Endothelial cell of umbilical vein (primary cell): ENCODE measurements at regions not wholly inside any gene's neighbourhood (a gene's known extent, or its start where the extent isn't known, plus 50 kb on each side); places are given as distances from the start of the nearest gene placed in this dataset.

ENCODE experiments used
- BruUV-seq: library from RNA; stranded (reverse); fragments of 400-500 nt; replicated peaks from 2 replicates; lab custom pipeline; 2021; lab: Mats Ljungman, UMichigan
- CTCF ChIA-PET: fragments of 300-600, 350-600 bp; sonication (Branson Sonifier 250); formaldehyde crosslinking; loops from one replicate; lab custom pipeline; 2021; ENCODE audit warnings: antibody characterized with exemption, inconsistent platforms; lab: Charles Lee
- POLR2A ChIA-PET: fragments of 300-600, 350-600 bp; sonication (Branson Sonifier 250); formaldehyde crosslinking; loops from one replicate; lab custom pipeline; 2021; ENCODE audit warnings: antibody characterized with exemption, inconsistent platforms; lab: Charles Lee
- DNase-seq: peaks from one replicate; pipeline ENCODE4 v3.0.0-alpha.2; 2011; ENCODE audit warnings: low read depth, low spot score
- FAIRE-seq: peaks from 2 replicates; lab custom pipeline; 2011; peaks lifted over from hg19 to GRCh38; lab: Jason Lieb, UNC
- H2AFZ ChIP-seq: 2 replicates; pipeline ENCODE4 v1.6.0; 2012; ENCODE audit warnings: low read depth, low read length, control low read depth, inconsistent platforms
- H3K27ac ChIP-seq: 2 replicates; pipeline ENCODE4 v1.5.1; 2011; ENCODE audit warnings: low read depth, mild to moderate bottlenecking, control low read depth, low read length, moderate library complexity; ENCODE audit not compliant: insufficient read depth
- H3K27me3 ChIP-seq, 2 experiments: 2 replicates each; pipeline versions ENCODE4 v1.6.0 to v1.6.1; 2011; ENCODE audit warnings: low read length in 2 of 2, mixed read lengths in 1 of 2; ENCODE audit not compliant: control insufficient read depth in 2 of 2, insufficient read depth in 2 of 2
- H3K36me3 ChIP-seq, 2 experiments: 2 replicates in 1 of 2; 3 replicates in 1 of 2; pipeline ENCODE4 v1.5.1; 2011; ENCODE audit warnings: low read length in 2 of 2, mild to moderate bottlenecking in 1 of 2, moderate library complexity in 1 of 2; ENCODE audit not compliant: control insufficient read depth in 2 of 2, insufficient read depth in 2 of 2; ENCODE audit errors: extremely low read depth in 1 of 2
- H3K4me1 ChIP-seq: 3 replicates; pipeline ENCODE4 v1.5.1; 2011; ENCODE audit warnings: mild to moderate bottlenecking, low read length; ENCODE audit not compliant: control insufficient read depth, insufficient read depth; ENCODE audit errors: extremely low read depth
- H3K4me2 ChIP-seq: 2 replicates; pipeline ENCODE4 v1.6.1; 2011; ENCODE audit warnings: low read length, control low read depth, mixed read lengths; ENCODE audit not compliant: insufficient read depth
- H3K4me3 ChIP-seq, 3 experiments: fragments of 200-600 bp in 1 of 3; sonication (generic), shearing (Covaris generic) in 1 of 3; replicated peaks in 1 of 3; 2 replicates each; pipeline ENCODE4 v1.5.1; 2011 to 2016; ENCODE audit warnings: control low read depth in 3 of 3, low read length in 3 of 3, mild to moderate bottlenecking in 2 of 3, inconsistent platforms in 1 of 3, low read depth in 1 of 3, moderate library complexity in 1 of 3; ENCODE audit not compliant: insufficient read depth in 1 of 3
- H3K79me2 ChIP-seq: 2 replicates; pipeline ENCODE4 v1.6.0; 2012; ENCODE audit warnings: low read length, inconsistent platforms; ENCODE audit not compliant: control insufficient read depth, insufficient read depth
- H3K9ac ChIP-seq: replicated peaks from 2 replicates; pipeline ENCODE3; 2011; ENCODE audit warnings: low read length, control low read depth; ENCODE audit not compliant: insufficient read depth; ENCODE audit errors: extremely low read depth
- H3K9me1 ChIP-seq: replicated peaks from 3 replicates; pipeline ENCODE4 v1.6.0; 2011; ENCODE audit warnings: mild to moderate bottlenecking, low read length; ENCODE audit not compliant: control insufficient read depth, insufficient read depth; ENCODE audit errors: extremely low read depth
- H3K9me3 ChIP-seq: replicated peaks from 2 replicates; pipeline ENCODE4 v1.5.1; 2012; ENCODE audit warnings: low read length, inconsistent platforms; ENCODE audit not compliant: control insufficient read depth, insufficient read depth
- H4K20me1 ChIP-seq: replicated peaks from 2 replicates; pipeline ENCODE3; 2011; ENCODE audit warnings: mild to moderate bottlenecking, low read length; ENCODE audit not compliant: control insufficient read depth, insufficient read depth; ENCODE audit errors: extremely low read depth
- EZH2 ChIP-seq: IDR thresholded peaks from 2 replicates; pipeline ENCODE4 v1.6.1; 2012; ENCODE audit warnings: borderline replicate concordance, low read depth, mild to moderate bottlenecking, moderate library complexity, low read length, inconsistent platforms; ENCODE audit not compliant: severe bottlenecking
- FOS ChIP-seq: IDR thresholded peaks from 2 replicates; pipeline ENCODE4 v1.6.1; 2011; ENCODE audit warnings: mild to moderate bottlenecking, low read length, moderate library complexity, borderline replicate concordance; ENCODE audit not compliant: insufficient read depth
- GATA2 ChIP-seq: IDR thresholded peaks from 2 replicates; pipeline ENCODE4 v1.7.0; 2011; ENCODE audit warnings: low read depth, mild to moderate bottlenecking, moderate library complexity, mixed read lengths, low read length; ENCODE audit not compliant: insufficient read length, insufficient read depth
- JUN ChIP-seq: IDR thresholded peaks from 2 replicates; pipeline ENCODE4 v1.6.1; 2011; ENCODE audit warnings: borderline replicate concordance, low read depth; ENCODE audit not compliant: insufficient read length, insufficient read depth
- MYC ChIP-seq: IDR thresholded peaks from one replicate; pipeline ENCODE4 v1.6.1; 2011; ENCODE audit warnings: mild to moderate bottlenecking, low read depth, low read length
- POLR2A ChIP-seq: IDR thresholded peaks from 2 replicates; pipeline ENCODE4 v1.6.1; 2012; ENCODE audit warnings: low read depth, mild to moderate bottlenecking, control low read depth, low read length
- POLR2AphosphoS5 ChIP-seq: IDR thresholded peaks from 2 replicates; pipeline ENCODE4 v1.6.1; 2012; ENCODE audit warnings: low read depth, mild to moderate bottlenecking, control low read depth, low read length, moderate library complexity; ENCODE audit not compliant: insufficient read depth
- dilution Hi-C: fragments of 300-500 bp; cut with MboI; formaldehyde crosslinking; loops from one replicate; pipeline ENCODE4 v1.15.0; 2019; ENCODE audit warnings: low sequenced_read_pairs; ENCODE audit not compliant: extremely low pct_ligation_motif_present
- intact Hi-C: fragments of 100-400 bp; cut with micrococcal nuclease; formaldehyde crosslinking; loops from one replicate; pipeline ENCODE4 v1.10.0; 2022
- TF ChIP-seq, protein P1 (sequence below), 2 donors: IDR thresholded peaks; 1 replicate in 1 of 2; 2 replicates in 1 of 2; pipeline ENCODE4 v1.5.1; 2011; ENCODE audit warnings: low read length in 2 of 2, mild to moderate bottlenecking in 2 of 2, moderate library complexity in 2 of 2, control low read depth in 1 of 2, inconsistent platforms in 1 of 2, low read depth in 1 of 2; ENCODE audit not compliant: insufficient read depth in 1 of 2; ENCODE audit errors: extremely low read depth in 1 of 2
- TF ChIP-seq, protein P2 (sequence below): IDR thresholded peaks from 2 replicates; pipeline ENCODE4 v1.6.1; 2011; ENCODE audit not compliant: insufficient read depth, insufficient read length

DNA sequence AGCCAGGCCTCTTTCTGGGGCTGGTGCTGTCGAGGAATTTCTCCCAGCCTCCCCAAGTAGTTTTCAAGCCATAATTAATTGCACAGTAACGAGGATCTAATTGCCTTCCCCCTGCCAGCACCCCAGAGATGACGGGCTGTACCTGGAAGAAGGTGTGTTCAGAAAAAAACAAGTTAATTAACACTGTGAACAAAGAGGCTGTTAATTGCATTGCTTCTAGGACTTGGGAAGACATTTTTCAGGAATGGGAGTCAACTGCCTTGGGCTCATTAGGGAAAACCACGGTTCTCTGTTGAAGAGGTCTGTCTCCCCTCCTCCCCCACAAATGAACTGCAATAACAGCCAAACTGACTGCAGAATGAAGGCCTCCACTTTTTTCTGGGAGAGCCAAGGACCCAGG lies 176.7 kb downstream of the CCT6B start:
- no peak for FAIRE-seq
- Histone ChIP-seq H3K9me3 (no peaks in the 10 kb centered on the region), H4K20me1 (no peaks in the 10 kb centered on the region), H3K79me2 (no peaks in the 10 kb centered on the region), H3K4me1 (no peaks in the 10 kb centered on the region), H3K27me3 (no peaks in the 10 kb centered on the region), H3K9me1 (no peaks in the 10 kb centered on the region), H3K4me2 (no peak overlapping the region), H3K9ac (no peak overlapping the region), H3K27ac (no peak overlapping the region), H3K4me3 (no peak overlapping the region), H2AFZ (no peak overlapping the region), H3K36me3 (no peaks in the 10 kb centered on the region)
- intact Hi-C loops, result no loop called here
- CTCF ChIA-PET, result no interaction called here
- TF ChIP-seq JUN, result no peak
- no peak for TF ChIP-seq GATA2
- no peak for TF ChIP-seq POLR2AphosphoS5
- no peak for TF ChIP-seq MYC
- no peak for TF ChIP-seq FOS
- TF ChIP-seq, protein P1, sequence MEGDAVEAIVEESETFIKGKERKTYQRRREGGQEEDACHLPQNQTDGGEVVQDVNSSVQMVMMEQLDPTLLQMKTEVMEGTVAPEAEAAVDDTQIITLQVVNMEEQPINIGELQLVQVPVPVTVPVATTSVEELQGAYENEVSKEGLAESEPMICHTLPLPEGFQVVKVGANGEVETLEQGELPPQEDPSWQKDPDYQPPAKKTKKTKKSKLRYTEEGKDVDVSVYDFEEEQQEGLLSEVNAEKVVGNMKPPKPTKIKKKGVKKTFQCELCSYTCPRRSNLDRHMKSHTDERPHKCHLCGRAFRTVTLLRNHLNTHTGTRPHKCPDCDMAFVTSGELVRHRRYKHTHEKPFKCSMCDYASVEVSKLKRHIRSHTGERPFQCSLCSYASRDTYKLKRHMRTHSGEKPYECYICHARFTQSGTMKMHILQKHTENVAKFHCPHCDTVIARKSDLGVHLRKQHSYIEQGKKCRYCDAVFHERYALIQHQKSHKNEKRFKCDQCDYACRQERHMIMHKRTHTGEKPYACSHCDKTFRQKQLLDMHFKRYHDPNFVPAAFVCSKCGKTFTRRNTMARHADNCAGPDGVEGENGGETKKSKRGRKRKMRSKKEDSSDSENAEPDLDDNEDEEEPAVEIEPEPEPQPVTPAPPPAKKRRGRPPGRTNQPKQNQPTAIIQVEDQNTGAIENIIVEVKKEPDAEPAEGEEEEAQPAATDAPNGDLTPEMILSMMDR (IDR thresholded peaks at IDR 0.05; ENCODE audit: extremely low read depth in 1 of 2, insufficient read depth in 1 of 2, low read depth in 1 of 2, low read length in 2 of 2), result no peak
- TF ChIP-seq POLR2A, result no peak
- TF ChIP-seq, protein P2, sequence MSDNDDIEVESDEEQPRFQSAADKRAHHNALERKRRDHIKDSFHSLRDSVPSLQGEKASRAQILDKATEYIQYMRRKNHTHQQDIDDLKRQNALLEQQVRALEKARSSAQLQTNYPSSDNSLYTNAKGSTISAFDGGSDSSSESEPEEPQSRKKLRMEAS, result no peak
- no peak for TF ChIP-seq EZH2
- DNase-seq, result no peak
- no TSS peak for BruUV-seq
- dilution Hi-C loops, result no loop called here
- POLR2A ChIA-PET, result no interaction called here
